B cell (primary cell): ENCODE measurements at regions not wholly inside any gene's neighbourhood (a gene's known extent, or its start where the extent isn't known, plus 50 kb on each side); places are given as distances from the start of the nearest gene placed in this dataset.

Source experiments
- ATAC-seq: fragments of 200-7000 bp; cut with Tn5 transposase; one replicate; pipeline ENCODE4 v1.10.0; 2021; ENCODE audit warnings: low read depth, mild to moderate bottlenecking, moderate number of reproducible peaks, moderate library complexity
- CTCF ChIA-PET: fragments of 350-600 bp; sonication (Branson Sonifier 250); formaldehyde crosslinking; loops from one replicate; lab custom pipeline; 2021; ENCODE audit warnings: antibody characterized with exemption, inconsistent platforms; lab: Charles Lee
- POLR2A ChIA-PET: fragments of 350-600 bp; sonication (Branson Sonifier 250); formaldehyde crosslinking; loops from one replicate; lab custom pipeline; 2021; ENCODE audit warnings: antibody characterized with exemption; lab: Charles Lee
- DNase-seq: peaks from one replicate; pipeline ENCODE4 v3.0.0; 2013
- H2AFZ ChIP-seq: 2 replicates; pipeline ENCODE4 v1.6.1; 2012; ENCODE audit warnings: mild to moderate bottlenecking, low read depth, low read length; ENCODE audit not compliant: insufficient read depth, poor library complexity, severe bottlenecking
- H3K27ac ChIP-seq, 2 donors: 1 replicate in 1 of 2; 2 replicates in 1 of 2; pipeline ENCODE4 v1.5.1; 2012 to 2013; ENCODE audit warnings: low read length in 2 of 2, mild to moderate bottlenecking in 2 of 2, moderate library complexity in 1 of 2
- H3K27me3 ChIP-seq, 4 experiments: fragments of 200-600 bp in 1 of 4; sonication (generic) in 1 of 4; replicated peaks in 1 of 4; 1 replicate in 2 of 4; 2 replicates in 2 of 4; pipeline versions ENCODE4 v1.6.1 to v1.7.0; 2013 to 2016; ENCODE audit warnings: low read length in 3 of 4, mild to moderate bottlenecking in 2 of 4, mixed read lengths in 1 of 4, moderate library complexity in 1 of 4; ENCODE audit not compliant: insufficient read depth in 4 of 4, control insufficient read depth in 3 of 4; ENCODE audit errors: control extremely low read depth in 1 of 4
- H3K36me3 ChIP-seq, 2 experiments: replicated peaks in 1 of 2; 1 replicate in 1 of 2; 2 replicates in 1 of 2; pipeline versions ENCODE4 v1.6.1 to v1.7.1; 2013; ENCODE audit warnings: low read length in 1 of 2; ENCODE audit not compliant: insufficient read depth in 2 of 2, control insufficient read depth in 1 of 2; ENCODE audit errors: control extremely low read depth in 1 of 2, extremely low read depth in 1 of 2
- H3K4me1 ChIP-seq, 2 donors: fragments of 200-600 bp in 1 of 2; sonication (generic) in 1 of 2; 1 replicate in 1 of 2; 2 replicates in 1 of 2; pipeline versions ENCODE4 v1.5.1 to v1.6.1; 2013 to 2017; ENCODE audit warnings: low read length in 2 of 2; ENCODE audit not compliant: control insufficient read depth in 2 of 2, insufficient read depth in 2 of 2
- H3K4me2 ChIP-seq: replicated peaks from 2 replicates; pipeline ENCODE3; 2012; ENCODE audit warnings: mild to moderate bottlenecking, low read depth, low read length; ENCODE audit not compliant: poor library complexity, severe bottlenecking
- H3K4me3 ChIP-seq, 5 experiments: fragments of 200-600 bp in 1 of 5; sonication (generic) in 1 of 5; 1 replicate in 3 of 5; 2 replicates in 2 of 5; pipeline versions ENCODE4 v1.5.1 to v1.7.0; 2011 to 2016; ENCODE audit warnings: low read length in 4 of 5, mild to moderate bottlenecking in 4 of 5, low read depth in 2 of 5, control low read depth in 1 of 5, moderate library complexity in 1 of 5; ENCODE audit not compliant: insufficient read depth in 1 of 5; ENCODE audit errors: control extremely low read depth in 1 of 5, extremely low read depth in 1 of 5
- H3K79me2 ChIP-seq: fragments of 200-600 bp; sonication (generic); one replicate; pipeline ENCODE4 v1.6.0; 2016; ENCODE audit warnings: low read length; ENCODE audit not compliant: control insufficient read depth, insufficient read depth
- H3K9ac ChIP-seq: fragments of 200-600 bp; sonication (generic); 2 replicates; pipeline ENCODE4 v1.6.1; 2017; ENCODE audit warnings: mild to moderate bottlenecking, low read length, moderate library complexity
- H3K9me3 ChIP-seq, 3 donors: one replicate each; pipeline versions ENCODE4 v1.6.1 to v1.7.1; 2013; ENCODE audit warnings: low read length in 2 of 3; ENCODE audit not compliant: control insufficient read depth in 2 of 3, insufficient read depth in 1 of 3; ENCODE audit errors: control extremely low read depth in 1 of 3
- H4K20me1 ChIP-seq: 2 replicates; pipeline ENCODE4 v1.6.0; 2012; ENCODE audit warnings: mild to moderate bottlenecking, low read length; ENCODE audit not compliant: insufficient read depth, control insufficient read depth, poor library complexity, severe bottlenecking
- H3K27ac Mint-ChIP-seq: one replicate; pipeline ENCODE4 v1.8.0; 2021; ENCODE audit warnings: mixed read lengths
- H3K27me3 Mint-ChIP-seq: one replicate; pipeline ENCODE4 v1.8.0; 2021; ENCODE audit warnings: mixed read lengths
- H3K4me1 Mint-ChIP-seq: one replicate; pipeline ENCODE4 v1.8.0; 2021; ENCODE audit warnings: mixed read lengths
- H3K4me3 Mint-ChIP-seq: one replicate; pipeline ENCODE4 v1.8.0; 2021; ENCODE audit warnings: mixed read lengths
- H3K9me3 Mint-ChIP-seq: one replicate; pipeline ENCODE4 v1.8.0; 2022; ENCODE audit warnings: mixed read lengths; ENCODE audit not compliant: insufficient read depth
- EZH2 ChIP-seq: IDR thresholded peaks from 2 replicates; pipeline ENCODE4 v1.6.1; 2012; ENCODE audit warnings: borderline replicate concordance, low read depth, mild to moderate bottlenecking, moderate library complexity, low read length; ENCODE audit not compliant: insufficient read depth, poor library complexity, severe bottlenecking
- WGBS: methylation state at CpG from one replicate; pipeline ENCODE4 v1.1.5; 2013; ENCODE audit warnings: missing lambda C conversion rate; ENCODE audit not compliant: insufficient coverage; 5-methylcytosine and 5-hydroxymethylcytosine counted together
- intact Hi-C: fragments of 100-400 bp; cut with micrococcal nuclease; formaldehyde crosslinking; loops from one replicate; pipeline ENCODE4 v1.10.0; 2022
- TF ChIP-seq, protein P1 (sequence below): fragments of 200-600 bp; IDR thresholded peaks from one replicate; pipeline ENCODE4 v1.8.0; 2022; ENCODE audit warnings: antibody characterized with exemption, mild to moderate bottlenecking

DNA sequence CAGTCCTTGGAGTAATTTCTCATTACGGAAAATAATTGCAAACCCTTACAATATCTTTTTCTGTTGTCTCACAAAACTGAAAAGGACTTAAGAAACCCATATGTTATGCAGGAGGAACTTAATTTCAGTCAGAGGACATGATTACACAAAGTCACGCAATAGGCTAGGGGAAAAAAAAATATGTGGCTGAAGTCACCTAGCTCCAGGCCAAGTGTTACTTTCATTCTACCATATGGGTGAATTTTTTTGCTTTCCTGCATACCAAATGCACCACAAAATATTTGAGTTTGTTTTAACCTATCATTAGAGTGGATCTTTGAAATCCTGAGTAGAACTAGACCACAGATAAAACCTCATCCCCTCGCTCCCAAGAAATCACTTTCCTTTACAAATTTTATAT lies 523.5 kb downstream of the CAAP1 start:
- CTCF ChIA-PET = no interaction called here
- POLR2A ChIA-PET = no interaction called here
- TF ChIP-seq, protein P1, sequence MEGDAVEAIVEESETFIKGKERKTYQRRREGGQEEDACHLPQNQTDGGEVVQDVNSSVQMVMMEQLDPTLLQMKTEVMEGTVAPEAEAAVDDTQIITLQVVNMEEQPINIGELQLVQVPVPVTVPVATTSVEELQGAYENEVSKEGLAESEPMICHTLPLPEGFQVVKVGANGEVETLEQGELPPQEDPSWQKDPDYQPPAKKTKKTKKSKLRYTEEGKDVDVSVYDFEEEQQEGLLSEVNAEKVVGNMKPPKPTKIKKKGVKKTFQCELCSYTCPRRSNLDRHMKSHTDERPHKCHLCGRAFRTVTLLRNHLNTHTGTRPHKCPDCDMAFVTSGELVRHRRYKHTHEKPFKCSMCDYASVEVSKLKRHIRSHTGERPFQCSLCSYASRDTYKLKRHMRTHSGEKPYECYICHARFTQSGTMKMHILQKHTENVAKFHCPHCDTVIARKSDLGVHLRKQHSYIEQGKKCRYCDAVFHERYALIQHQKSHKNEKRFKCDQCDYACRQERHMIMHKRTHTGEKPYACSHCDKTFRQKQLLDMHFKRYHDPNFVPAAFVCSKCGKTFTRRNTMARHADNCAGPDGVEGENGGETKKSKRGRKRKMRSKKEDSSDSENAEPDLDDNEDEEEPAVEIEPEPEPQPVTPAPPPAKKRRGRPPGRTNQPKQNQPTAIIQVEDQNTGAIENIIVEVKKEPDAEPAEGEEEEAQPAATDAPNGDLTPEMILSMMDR = no peak
- no peak for TF ChIP-seq EZH2

DNA sequence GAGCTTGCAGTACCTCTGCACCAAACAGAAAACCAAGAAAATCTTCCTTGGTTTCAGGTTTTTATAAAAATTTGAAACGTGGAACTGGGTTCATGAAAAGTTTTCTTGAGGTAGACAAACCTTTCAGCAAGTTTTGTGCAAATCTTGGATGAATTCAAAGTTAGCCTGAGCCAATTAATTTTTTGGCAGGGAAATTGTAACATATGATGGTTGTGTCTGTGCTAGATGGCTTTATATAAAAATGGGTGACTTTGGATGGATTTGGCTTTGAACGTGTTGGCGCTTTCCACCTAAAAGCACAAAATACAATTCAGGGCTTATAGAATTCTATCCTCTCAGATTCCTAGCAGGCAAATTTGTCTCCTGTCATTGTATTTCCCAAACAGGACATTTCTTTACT lies 524.4 kb downstream of the CAAP1 start:
- ATAC-seq (no peak), DNase-seq (no peak)
- Histone ChIP-seq H4K20me1 (no peaks in the 10 kb centered on the region), H3K27ac (no peak overlapping the region), H3K9me3 (no peaks in the 10 kb centered on the region), H3K79me2 (no peaks in the 10 kb centered on the region), H3K4me1 (no peaks in the 10 kb centered on the region), H3K27me3 (no peaks in the 10 kb centered on the region), H3K4me3 (no peak overlapping the region), H3K9ac (no peak overlapping the region), H2AFZ (no peak overlapping the region), H3K36me3 (no peaks in the 10 kb centered on the region), H3K4me2 (no peak overlapping the region)
- CTCF ChIA-PET = no interaction called here
- intact Hi-C loops = no loop called here
- no peak overlapping the region for H3K4me3 Mint-ChIP-seq
- H3K27me3 Mint-ChIP-seq = no peaks in the 10 kb centered on the region
- no peak overlapping the region for H3K27ac Mint-ChIP-seq
- no peaks in the 10 kb centered on the region for H3K9me3 Mint-ChIP-seq
- POLR2A ChIA-PET = no interaction called here
- H3K4me1 Mint-ChIP-seq = no peaks in the 10 kb centered on the region
- TF ChIP-seq, protein P1 = no peak
- WGBS = no CpG with 5 or more reads among the region's 3 CpGs

More for the DNA sequence above, 523.5 kb downstream of the CAAP1 start:
- no peak for DNase-seq
- intact Hi-C loops = no loop called here
- no peaks in the 10 kb centered on the region for H3K79me2 ChIP-seq
- H3K4me3 Mint-ChIP-seq = no peak overlapping the region
- no peaks in the 10 kb centered on the region for H3K27me3 Mint-ChIP-seq
- no peaks in the 10 kb centered on the region for H3K4me1 Mint-ChIP-seq
- H3K9me3 Mint-ChIP-seq = no peaks in the 10 kb centered on the region
- no peaks in the 10 kb centered on the region for H4K20me1 ChIP-seq
- no peaks in the 10 kb centered on the region for H3K4me1 ChIP-seq
- ATAC-seq = no peak
- no peak overlapping the region for H3K4me3 ChIP-seq
- H3K36me3 ChIP-seq = no peaks in the 10 kb centered on the region
- H3K27ac ChIP-seq = no peak overlapping the region
- WGBS = no CpG with 5 or more reads among the region's 3 CpGs
- no peaks in the 10 kb centered on the region for H3K27me3 ChIP-seq
- no peak overlapping the region for H2AFZ ChIP-seq
- H3K27ac Mint-ChIP-seq = no peak overlapping the region
- H3K4me2 ChIP-seq = no peak overlapping the region
- no peak overlapping the region for H3K9ac ChIP-seq
- no peaks in the 10 kb centered on the region for H3K9me3 ChIP-seq
